ENCODE measurements at regions not wholly inside any gene's neighbourhood (a gene's known extent, or its start where the extent isn't known, plus 50 kb on each side); places are given as distances from the start of the nearest gene placed in this dataset.

- POLR2A ChIA-PET = no interaction called here
- no peak for DNase-seq
- WGBS (ENCODE audit: insufficient coverage) = 90% methylated on average over 3 of the region's 4 CpGs
Measured at GRCh38 chr18:41206341-41206830, 748.6 kb upstream of the PIK3C3 start.

GRCh38 chr18:41199212-41199611, 755.8 kb upstream of the PIK3C3 start:
- Histone ChIP-seq H3K4me3 (ENCODE audit: control insufficient read depth in 1 of 7, extremely low read depth in 1 of 7, insufficient read depth in 4 of 7, low read depth in 2 of 7, low read length in 6 of 7) (no peak overlapping the region), H3K36me3 (ENCODE audit: control insufficient read depth in 4 of 4, insufficient read depth in 4 of 4, low read length in 3 of 4) (no peaks in the 10 kb centered on the region), H3K27me3 (replicated peaks in 2 of 5; ENCODE audit: control insufficient read depth in 4 of 5, insufficient read depth in 5 of 5, low read length in 4 of 5) (no peaks in the 10 kb centered on the region), H3K27ac (ENCODE audit: insufficient read depth in 1 of 2, low read depth in 1 of 2, low read length in 2 of 2, poor library complexity in 1 of 2, severe bottlenecking in 2 of 2) (no peak overlapping the region), H3K9me3 (ENCODE audit: control extremely low read depth in 1 of 5, control insufficient read depth in 4 of 5, insufficient read depth in 2 of 5, low read depth in 1 of 5, low read length in 4 of 5) (no peaks in the 10 kb centered on the region), H3K4me1 (ENCODE audit: control extremely low read depth in 1 of 4, control insufficient read depth in 4 of 4, insufficient read depth in 4 of 4, low read length in 3 of 4) (no peaks in the 10 kb centered on the region)
- no peak for DNase-seq
- ChIA-PET CTCF (no interaction called here), POLR2A (no interaction called here)

More at GRCh38 chr18:41206341-41206830, 748.6 kb upstream of the PIK3C3 start:
- H3K27ac ChIP-seq (ENCODE audit: insufficient read depth in 1 of 2, low read depth in 1 of 2, low read length in 2 of 2, poor library complexity in 1 of 2, severe bottlenecking in 2 of 2) = no peak overlapping the region
- H3K9me3 ChIP-seq (ENCODE audit: control extremely low read depth in 1 of 5, control insufficient read depth in 4 of 5, insufficient read depth in 2 of 5, low read depth in 1 of 5, low read length in 4 of 5) = no peaks in the 10 kb centered on the region
- H3K4me3 ChIP-seq (ENCODE audit: control insufficient read depth in 1 of 7, extremely low read depth in 1 of 7, insufficient read depth in 4 of 7, low read depth in 2 of 7, low read length in 6 of 7) = no peak overlapping the region
- no peaks in the 10 kb centered on the region for H3K36me3 ChIP-seq (ENCODE audit: control insufficient read depth in 4 of 4, insufficient read depth in 4 of 4, low read length in 3 of 4)
- CTCF ChIA-PET = no interaction called here
- H3K4me1 ChIP-seq (ENCODE audit: control extremely low read depth in 1 of 4, control insufficient read depth in 4 of 4, insufficient read depth in 4 of 4, low read length in 3 of 4) = no peaks in the 10 kb centered on the region
- no peaks in the 10 kb centered on the region for H3K27me3 ChIP-seq (replicated peaks in 2 of 5; ENCODE audit: control insufficient read depth in 4 of 5, insufficient read depth in 5 of 5, low read length in 4 of 5)

- Histone ChIP-seq H3K36me3 (ENCODE audit: control insufficient read depth in 4 of 4, insufficient read depth in 4 of 4, low read length in 3 of 4) (no peaks in the 10 kb centered on the region), H3K4me1 (ENCODE audit: control extremely low read depth in 1 of 4, control insufficient read depth in 4 of 4, insufficient read depth in 4 of 4, low read length in 3 of 4) (no peaks in the 10 kb centered on the region), H3K27me3 (replicated peaks in 2 of 5; ENCODE audit: control insufficient read depth in 4 of 5, insufficient read depth in 5 of 5, low read length in 4 of 5) (no peaks in the 10 kb centered on the region), H3K4me3 (ENCODE audit: control insufficient read depth in 1 of 7, extremely low read depth in 1 of 7, insufficient read depth in 4 of 7, low read depth in 2 of 7, low read length in 6 of 7) (no peak overlapping the region), H3K9me3 (ENCODE audit: control extremely low read depth in 1 of 5, control insufficient read depth in 4 of 5, insufficient read depth in 2 of 5, low read depth in 1 of 5, low read length in 4 of 5) (no peaks in the 10 kb centered on the region), H3K27ac (ENCODE audit: insufficient read depth in 1 of 2, low read depth in 1 of 2, low read length in 2 of 2, poor library complexity in 1 of 2, severe bottlenecking in 2 of 2) (no peak overlapping the region)
- WGBS (ENCODE audit: insufficient coverage) = 95% methylated on average over 2 of the region's 2 CpGs
- POLR2A ChIA-PET = no interaction called here
- DNase-seq = no peak
- CTCF ChIA-PET = no interaction called here
Measured at GRCh38 chr18:41197967-41198366, 757.1 kb upstream of the PIK3C3 start.

- POLR2A ChIA-PET = no interaction called here
- CTCF ChIA-PET = no interaction called here
Measured at GRCh38 chr18:41170346-41170745, 784.7 kb upstream of the PIK3C3 start.

GRCh38 chr18:41165625-41166024, 789.4 kb upstream of the PIK3C3 start:
- no peaks in the 10 kb centered on the region for H3K36me3 ChIP-seq (ENCODE audit: control insufficient read depth in 4 of 4, insufficient read depth in 4 of 4, low read length in 3 of 4)
- no peaks in the 10 kb centered on the region for H3K9me3 ChIP-seq (ENCODE audit: control extremely low read depth in 1 of 5, control insufficient read depth in 4 of 5, insufficient read depth in 2 of 5, low read depth in 1 of 5, low read length in 4 of 5)
- DNase-seq = no peak
- no peaks in the 10 kb centered on the region for H3K4me1 ChIP-seq (ENCODE audit: control extremely low read depth in 1 of 4, control insufficient read depth in 4 of 4, insufficient read depth in 4 of 4, low read length in 3 of 4)
- 92% methylated on average over 2 of the region's 2 CpGs for WGBS (ENCODE audit: insufficient coverage)
- no peak overlapping the region for H3K27ac ChIP-seq (ENCODE audit: insufficient read depth in 1 of 2, low read depth in 1 of 2, low read length in 2 of 2, poor library complexity in 1 of 2, severe bottlenecking in 2 of 2)
- no peak overlapping the region for H3K4me3 ChIP-seq (ENCODE audit: control insufficient read depth in 1 of 7, extremely low read depth in 1 of 7, insufficient read depth in 4 of 7, low read depth in 2 of 7, low read length in 6 of 7)
- ChIA-PET POLR2A (no interaction called here), CTCF (no interaction called here)
- H3K27me3 ChIP-seq (replicated peaks in 2 of 5; ENCODE audit: control insufficient read depth in 4 of 5, insufficient read depth in 5 of 5, low read length in 4 of 5) = no peaks in the 10 kb centered on the region

More at GRCh38 chr18:41170346-41170745, 784.7 kb upstream of the PIK3C3 start:
- Histone ChIP-seq H3K9me3 (ENCODE audit: control extremely low read depth in 1 of 5, control insufficient read depth in 4 of 5, insufficient read depth in 2 of 5, low read depth in 1 of 5, low read length in 4 of 5) (no peaks in the 10 kb centered on the region), H3K36me3 (ENCODE audit: control insufficient read depth in 4 of 4, insufficient read depth in 4 of 4, low read length in 3 of 4) (no peaks in the 10 kb centered on the region), H3K4me1 (ENCODE audit: control extremely low read depth in 1 of 4, control insufficient read depth in 4 of 4, insufficient read depth in 4 of 4, low read length in 3 of 4) (no peaks in the 10 kb centered on the region), H3K27ac (ENCODE audit: insufficient read depth in 1 of 2, low read depth in 1 of 2, low read length in 2 of 2, poor library complexity in 1 of 2, severe bottlenecking in 2 of 2) (no peak overlapping the region), H3K4me3 (ENCODE audit: control insufficient read depth in 1 of 7, extremely low read depth in 1 of 7, insufficient read depth in 4 of 7, low read depth in 2 of 7, low read length in 6 of 7) (no peak overlapping the region), H3K27me3 (replicated peaks in 2 of 5; ENCODE audit: control insufficient read depth in 4 of 5, insufficient read depth in 5 of 5, low read length in 4 of 5) (no peaks in the 10 kb centered on the region)
- WGBS (ENCODE audit: insufficient coverage) = no CpG with 5 or more reads among the region's 5 CpGs
- no peak for DNase-seq

- Histone ChIP-seq H3K4me1 (ENCODE audit: control extremely low read depth in 1 of 4, control insufficient read depth in 4 of 4, insufficient read depth in 4 of 4, low read length in 3 of 4) (no peaks in the 10 kb centered on the region), H3K4me3 (ENCODE audit: control insufficient read depth in 1 of 7, extremely low read depth in 1 of 7, insufficient read depth in 4 of 7, low read depth in 2 of 7, low read length in 6 of 7) (no peak overlapping the region), H3K9me3 (ENCODE audit: control extremely low read depth in 1 of 5, control insufficient read depth in 4 of 5, insufficient read depth in 2 of 5, low read depth in 1 of 5, low read length in 4 of 5) (no peaks in the 10 kb centered on the region), H3K27me3 (replicated peaks in 2 of 5; ENCODE audit: control insufficient read depth in 4 of 5, insufficient read depth in 5 of 5, low read length in 4 of 5) (no peaks in the 10 kb centered on the region), H3K36me3 (ENCODE audit: control insufficient read depth in 4 of 4, insufficient read depth in 4 of 4, low read length in 3 of 4) (no peaks in the 10 kb centered on the region), H3K27ac (ENCODE audit: insufficient read depth in 1 of 2, low read depth in 1 of 2, low read length in 2 of 2, poor library complexity in 1 of 2, severe bottlenecking in 2 of 2) (no peak overlapping the region)
- POLR2A ChIA-PET = no interaction called here
- DNase-seq = no peak
- WGBS (ENCODE audit: insufficient coverage) = 92% methylated on average over 3 of the region's 4 CpGs
- CTCF ChIA-PET = no interaction called here
Measured at GRCh38 chr18:41162781-41163180, 792.3 kb upstream of the PIK3C3 start.

- Histone ChIP-seq H3K36me3 (ENCODE audit: control insufficient read depth in 4 of 4, insufficient read depth in 4 of 4, low read length in 3 of 4) (no peaks in the 10 kb centered on the region), H3K27ac (ENCODE audit: insufficient read depth in 1 of 2, low read depth in 1 of 2, low read length in 2 of 2, poor library complexity in 1 of 2, severe bottlenecking in 2 of 2) (no peak overlapping the region), H3K4me1 (ENCODE audit: control extremely low read depth in 1 of 4, control insufficient read depth in 4 of 4, insufficient read depth in 4 of 4, low read length in 3 of 4) (no peaks in the 10 kb centered on the region), H3K27me3 (replicated peaks in 2 of 5; ENCODE audit: control insufficient read depth in 4 of 5, insufficient read depth in 5 of 5, low read length in 4 of 5) (no peaks in the 10 kb centered on the region), H3K4me3 (ENCODE audit: control insufficient read depth in 1 of 7, extremely low read depth in 1 of 7, insufficient read depth in 4 of 7, low read depth in 2 of 7, low read length in 6 of 7) (no peak overlapping the region), H3K9me3 (ENCODE audit: control extremely low read depth in 1 of 5, control insufficient read depth in 4 of 5, insufficient read depth in 2 of 5, low read depth in 1 of 5, low read length in 4 of 5) (no peaks in the 10 kb centered on the region)
- 91% methylated on average over 4 of the region's 4 CpGs for WGBS (ENCODE audit: insufficient coverage)
- POLR2A ChIA-PET = no interaction called here
- CTCF ChIA-PET = no interaction called here
- no peak for DNase-seq
Measured at GRCh38 chr18:41162191-41162590, 792.8 kb upstream of the PIK3C3 start.
